Upper lobe of left lung (tissue), 4 donors: ENCODE measurements at regions not wholly inside any gene's neighbourhood (a gene's known extent, or its start where the extent isn't known, plus 50 kb on each side); places are given as distances from the start of the nearest gene placed in this dataset.

ENCODE experiments used
- CTCF ChIP-seq, 6 experiments: fragments of 450-650 bp in 4 of 6; fragments of 200-600 bp in 2 of 6; sonication (generic) in 2 of 6; IDR thresholded peaks; one replicate each; pipeline ENCODE4 v1.5.1; 2016 to 2019; ENCODE audit warnings: antibody characterized with exemption in 6 of 6
- EP300 ChIP-seq, 4 donors: sonication (generic); formaldehyde crosslinking; IDR thresholded peaks; one replicate each; pipeline ENCODE4 v1.5.1; 2017; ENCODE audit warnings: antibody characterized with exemption in 4 of 4, control low read depth in 2 of 4
- POLR2A ChIP-seq, 4 donors: fragments of 450-650 bp; IDR thresholded peaks; one replicate each; pipeline ENCODE4 v1.5.1; 2016 to 2017; ENCODE audit warnings: antibody characterized with exemption in 4 of 4, mild to moderate bottlenecking in 2 of 4
- POLR2AphosphoS5 ChIP-seq, 2 donors: sonication (generic); formaldehyde crosslinking; IDR thresholded peaks; one replicate each; pipeline ENCODE4 v1.5.1; 2017; ENCODE audit warnings: antibody characterized with exemption in 2 of 2

- TF ChIP-seq CTCF (IDR thresholded peaks at IDR 0.05) = no peak
- no peak for TF ChIP-seq POLR2AphosphoS5 (IDR thresholded peaks at IDR 0.05)
- no peak for TF ChIP-seq POLR2A (IDR thresholded peaks at IDR 0.05)
- TF ChIP-seq EP300 (IDR thresholded peaks at IDR 0.05) = no peak
Measured at GRCh38 chr2:22829791-22830190, 555.2 kb upstream of the KLHL29 start.
